HUDEP-2 (cell line): ENCODE measurements at regions not wholly inside any gene's neighbourhood (a gene's known extent, or its start where the extent isn't known, plus 50 kb on each side); places are given as distances from the start of the nearest gene placed in this dataset.

Source experiments
- DNase-seq, 76 experiments: peaks; one replicate each; lab custom pipeline; 2025; ENCODE audit not compliant: unreplicated experiment in 76 of 76; lab: John Stamatoyannopoulos, UW

DNA sequence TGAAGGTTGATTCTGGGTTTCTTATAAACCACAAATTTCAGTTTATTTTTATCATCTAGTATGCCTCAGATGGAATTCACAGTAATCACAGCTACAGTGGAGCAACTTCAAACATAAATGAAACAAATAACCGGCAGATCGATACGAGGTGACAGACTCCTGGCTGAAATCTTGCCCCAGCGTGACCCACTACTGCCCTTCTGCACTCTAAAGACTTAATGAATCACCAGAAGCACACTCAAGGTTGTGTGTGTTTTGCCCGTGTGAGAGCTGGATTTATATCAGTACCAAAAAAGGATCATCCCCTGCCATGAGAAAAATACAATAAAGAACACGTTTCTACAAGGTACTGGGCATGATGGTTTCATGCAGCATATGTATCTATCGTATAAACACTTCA lies 161.7 kb downstream of the KLF12 start:
- no peak for DNase-seq

DNA sequence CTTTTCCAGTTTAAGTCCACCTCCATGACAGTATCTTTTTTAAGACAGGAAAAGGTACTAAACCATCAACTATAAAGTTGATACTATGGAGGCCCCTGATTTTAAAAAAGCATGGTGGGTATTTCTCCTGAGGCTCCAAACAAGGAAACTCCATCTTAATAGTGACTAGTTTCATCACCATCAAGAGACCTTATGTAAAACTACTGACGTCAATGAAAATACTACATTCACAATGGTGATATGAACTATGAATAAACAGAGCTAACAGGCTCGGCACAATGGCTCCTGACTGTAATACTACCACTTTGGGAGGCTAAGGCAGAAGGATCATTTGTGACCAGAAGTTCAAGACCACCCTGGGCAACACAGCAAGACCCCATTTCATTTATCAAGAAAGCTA lies 162.7 kb downstream of the KLF12 start:
- no peak for DNase-seq

DNA sequence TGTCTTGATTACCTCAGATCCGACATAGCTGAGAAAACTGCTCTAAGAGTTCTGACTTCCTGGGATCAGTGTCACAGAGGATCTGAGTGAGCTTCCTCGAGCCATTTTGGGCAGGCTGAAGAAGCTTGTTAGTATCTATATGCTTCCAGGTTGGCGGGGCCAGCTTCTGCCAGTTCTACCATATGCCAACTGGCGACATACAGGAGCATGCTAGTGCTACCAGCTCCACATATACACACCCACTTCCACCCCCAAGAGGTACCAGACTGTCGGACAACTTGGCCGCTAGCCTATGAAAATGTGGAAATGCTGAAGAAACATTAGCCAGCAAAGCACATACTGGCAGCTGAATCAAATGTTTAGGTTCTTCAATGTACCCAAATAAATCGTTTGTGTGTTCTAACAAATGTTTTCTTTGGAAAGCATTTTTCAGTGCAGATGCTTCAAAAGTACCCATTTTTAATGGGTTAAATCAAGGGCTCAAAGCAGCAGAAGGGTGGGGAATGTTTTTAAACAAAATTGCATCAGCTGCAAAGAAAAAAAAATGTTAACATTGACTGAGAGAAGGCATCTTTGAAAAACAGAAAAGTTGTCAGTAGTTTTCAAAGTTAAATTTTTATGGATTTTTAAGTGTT lies 163.7 kb downstream of the KLF12 start:
- DNase-seq = no peak

DNA sequence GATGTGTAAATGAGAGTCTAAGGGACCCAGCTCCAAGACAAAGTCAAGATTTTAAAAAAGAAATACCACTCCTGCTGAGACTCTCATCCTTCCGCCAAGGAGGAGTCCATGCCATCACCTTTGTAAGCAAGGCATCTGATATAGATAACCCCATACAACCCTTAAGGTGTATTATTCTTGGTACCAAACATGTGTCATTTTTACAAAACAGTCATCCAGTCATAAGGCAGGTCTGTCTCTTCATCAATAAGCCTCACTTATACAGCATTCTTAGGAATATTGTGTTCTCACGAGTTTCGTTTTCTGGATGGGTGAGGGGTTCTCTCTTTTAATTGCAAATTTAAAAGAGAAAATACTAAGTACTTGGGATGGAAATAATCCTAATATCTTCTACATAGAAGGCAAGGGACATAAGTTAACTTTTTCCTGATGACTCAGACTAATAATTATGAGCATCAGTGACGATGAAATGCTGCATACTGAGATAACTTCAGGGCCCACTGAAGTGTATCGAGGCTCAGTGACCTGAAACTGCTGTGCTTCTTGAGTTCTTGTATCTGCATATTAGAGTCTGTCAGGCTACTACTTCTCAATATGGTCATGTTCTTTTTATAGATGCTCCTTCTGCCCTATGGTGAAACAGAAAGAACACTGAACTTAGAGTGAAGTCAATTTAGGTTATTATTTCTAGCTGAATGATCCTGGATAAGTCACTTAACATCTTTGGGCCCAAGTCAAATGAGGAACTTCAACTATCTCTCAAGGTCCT lies 166.6 kb downstream of the KLF12 start:
- no peak for DNase-seq

DNA sequence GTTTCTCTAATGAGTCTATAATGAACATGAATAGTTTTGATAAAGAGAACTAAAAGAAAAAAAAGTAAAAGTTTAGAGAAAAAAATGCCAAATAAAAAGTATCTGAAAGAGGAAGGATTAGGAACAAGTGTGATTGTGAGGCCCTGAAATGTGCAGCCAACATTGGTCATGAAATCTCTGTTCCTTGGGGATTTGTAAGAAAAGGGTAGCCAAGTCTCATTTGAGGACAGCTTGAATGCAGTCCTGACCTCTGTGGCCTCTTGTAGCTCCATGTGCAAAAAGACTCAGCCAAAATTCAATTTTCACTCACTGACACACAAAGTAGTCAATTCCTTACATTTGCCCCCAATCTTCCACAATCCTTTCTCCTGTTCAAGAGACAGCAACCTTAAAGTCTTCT lies 167.9 kb downstream of the KLF12 start:
- no peak for DNase-seq

DNA sequence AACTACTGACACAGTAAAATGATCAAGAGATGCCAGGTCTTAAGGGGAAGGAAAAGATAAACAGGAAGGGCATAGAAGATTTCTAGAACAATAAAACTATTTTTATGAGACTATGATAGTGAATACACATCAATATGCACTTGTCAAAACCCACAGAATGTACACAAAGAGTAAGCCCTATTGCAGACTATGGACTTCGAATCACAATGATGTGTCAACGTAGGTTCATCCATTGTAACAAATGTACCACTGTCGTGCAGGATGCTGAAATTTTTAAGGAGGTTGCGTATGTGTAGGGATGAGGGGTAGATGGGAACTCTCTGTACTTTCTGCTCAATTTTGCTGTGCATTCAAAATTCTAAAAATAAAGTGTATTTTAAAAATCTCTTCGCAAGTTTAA lies 171.9 kb downstream of the KLF12 start:
- no peak for DNase-seq

DNA sequence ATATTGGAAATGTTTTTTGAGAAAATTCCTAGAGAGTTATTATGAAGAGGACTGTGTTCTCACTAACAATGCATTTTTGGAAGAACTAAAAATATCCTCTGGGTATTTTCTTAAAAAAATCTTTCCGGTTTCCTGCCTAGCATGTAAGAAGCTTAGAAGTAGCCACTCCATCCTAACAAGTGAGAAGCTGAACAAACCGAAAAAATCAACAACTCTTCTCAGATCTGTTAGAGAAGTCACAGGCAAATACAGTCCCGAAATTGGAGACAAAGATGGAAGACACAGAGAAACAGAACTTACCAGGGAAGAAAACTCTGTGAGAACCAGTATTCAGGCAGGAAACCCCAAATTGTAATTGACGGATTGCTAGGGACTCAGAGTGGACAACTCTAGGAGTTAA lies 173.0 kb downstream of the KLF12 start:
- no peak for DNase-seq

DNA sequence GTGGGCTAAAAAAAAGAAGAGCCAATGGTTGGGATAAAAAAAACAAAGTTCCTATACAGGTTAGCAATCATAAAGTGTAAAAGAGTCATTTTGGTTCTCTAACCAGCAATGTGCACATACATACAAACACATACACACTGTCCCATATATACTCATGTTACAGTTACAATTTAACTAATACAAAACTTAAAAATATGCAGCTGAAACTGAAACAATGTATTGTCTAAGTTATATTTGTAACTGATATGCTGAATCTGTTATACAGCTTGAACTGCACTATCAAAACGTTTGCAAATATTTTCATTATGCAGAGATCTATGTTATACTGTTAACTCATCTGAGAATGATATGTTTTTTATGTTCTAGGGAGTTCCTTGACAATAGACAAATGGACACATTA lies 173.7 kb downstream of the KLF12 start:
- no peak for DNase-seq

DNA sequence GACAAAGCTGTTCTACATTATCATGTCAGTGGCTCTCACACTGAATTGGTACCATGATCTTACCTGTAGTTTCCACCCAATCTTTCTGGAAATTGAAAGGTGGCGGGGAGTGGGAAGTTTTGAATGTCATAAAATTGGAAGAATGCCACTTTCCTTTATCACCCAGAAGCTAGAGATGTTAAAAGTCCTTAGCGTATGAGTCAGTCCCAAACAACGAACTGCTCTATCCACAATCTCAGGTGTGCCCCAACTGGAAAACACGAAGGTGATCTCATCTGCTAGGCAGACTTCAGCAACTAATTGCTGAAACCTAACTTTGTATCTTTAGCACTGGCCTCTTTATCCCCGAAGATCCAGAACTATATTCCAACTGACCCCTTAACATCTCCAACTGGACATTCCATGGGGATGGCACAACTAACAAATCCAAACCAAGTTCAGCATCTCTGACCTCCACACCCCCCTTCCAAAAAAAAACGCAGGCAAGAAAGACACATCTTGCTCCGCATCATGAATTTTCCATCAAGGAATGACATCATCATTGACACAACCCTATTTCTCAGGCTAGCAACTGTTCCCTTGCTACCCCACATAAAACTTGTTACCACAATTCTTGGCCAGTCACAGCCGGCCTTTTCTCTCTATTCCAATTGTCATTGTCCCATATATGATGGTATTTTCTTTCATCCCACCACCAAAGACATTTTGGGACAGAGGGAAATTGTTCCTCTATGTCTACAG lies 175.4 kb downstream of the KLF12 start:
- DNase-seq = no peak

DNA sequence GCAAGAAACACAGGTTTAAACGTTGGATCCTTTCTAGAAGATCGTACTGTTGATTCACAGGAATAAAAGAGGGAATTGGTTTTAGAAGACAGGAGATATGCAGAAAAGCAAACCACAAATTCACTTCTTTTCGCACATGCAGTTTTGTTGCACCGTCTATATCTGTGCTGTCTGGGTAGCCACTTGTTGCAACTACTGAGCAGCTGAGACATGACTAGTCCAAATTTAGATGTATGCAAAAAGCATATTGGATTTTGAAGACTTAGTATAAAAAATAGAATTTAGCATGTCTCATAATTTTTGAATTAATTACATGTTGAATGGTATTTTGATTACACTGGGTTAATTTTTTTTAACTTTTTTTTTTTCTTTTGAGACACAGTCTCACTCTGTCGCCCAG lies 176.3 kb downstream of the KLF12 start:
- DNase-seq = no peak

DNA sequence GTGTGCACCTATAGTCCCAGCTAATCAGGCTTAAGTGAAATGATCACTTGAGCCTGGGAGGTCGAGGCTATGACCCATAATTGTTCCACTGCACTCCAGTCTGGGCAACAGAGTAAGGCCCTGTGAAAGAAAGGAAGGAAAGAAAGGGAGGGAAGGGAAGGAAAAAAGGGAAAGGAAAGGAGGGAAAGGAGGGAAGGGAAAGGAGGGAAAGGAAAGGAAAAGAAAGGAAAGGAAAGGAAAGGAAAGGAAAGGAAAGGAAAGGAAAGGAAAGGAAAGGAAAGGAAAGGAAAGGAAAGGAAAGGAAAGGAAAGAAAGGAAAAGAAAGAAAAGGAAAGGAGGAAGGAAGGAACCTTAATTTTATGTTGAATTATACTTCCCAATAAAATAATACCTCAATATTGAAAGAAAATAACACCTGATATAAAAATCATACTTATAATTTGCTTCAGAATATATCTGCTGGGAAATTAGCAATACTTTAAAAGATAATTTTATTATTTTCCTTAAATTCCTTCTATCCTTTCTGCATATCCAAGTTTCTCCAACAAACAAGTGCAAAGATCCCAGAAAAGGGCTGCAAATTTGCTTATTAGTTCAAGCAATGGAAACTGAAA lies 177.3 kb downstream of the KLF12 start:
- DNase-seq = no peak

DNA sequence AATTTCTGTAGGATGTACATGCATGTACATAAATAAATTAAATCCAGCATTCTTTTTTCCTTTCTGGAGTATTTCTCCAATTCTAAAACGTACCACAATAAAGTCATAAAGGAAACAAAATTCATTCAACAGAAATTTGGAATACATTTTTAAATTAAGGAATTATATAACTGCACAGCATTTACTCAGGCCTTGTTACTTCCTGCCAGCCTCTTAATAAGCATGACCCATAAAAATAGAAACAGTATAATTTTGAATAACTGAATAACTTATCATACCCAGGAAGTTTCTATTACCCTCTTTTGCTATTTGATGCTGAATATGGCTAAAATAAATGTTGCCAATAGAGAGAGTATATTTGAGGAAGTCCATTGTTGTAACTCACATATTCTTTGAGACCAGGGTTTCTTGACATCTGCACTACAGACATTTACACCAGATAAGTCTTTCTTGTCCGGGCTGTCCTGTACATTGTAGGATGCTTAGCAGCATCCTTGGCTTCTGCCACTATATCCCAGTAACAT lies 178.2 kb downstream of the KLF12 start:
- DNase-seq = no peak

DNA sequence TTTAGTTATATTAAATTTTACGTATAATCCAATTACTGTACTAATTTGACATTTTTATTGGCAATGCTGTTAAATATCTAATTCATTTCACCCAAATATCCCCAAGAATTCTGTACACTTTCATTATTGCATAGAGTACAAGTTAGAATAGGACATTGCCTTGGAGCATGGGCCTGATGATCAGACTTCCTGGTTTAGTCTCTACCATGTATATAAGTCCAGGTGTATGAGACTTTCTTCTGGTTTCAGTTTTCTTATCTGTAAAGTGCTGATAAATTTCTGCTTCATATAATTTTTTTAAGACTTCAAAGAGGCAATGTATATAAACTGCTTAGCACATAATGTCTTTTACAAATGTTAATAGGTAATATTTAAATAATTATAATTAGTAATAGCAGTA lies 179.4 kb downstream of the KLF12 start:
- no peak for DNase-seq

DNA sequence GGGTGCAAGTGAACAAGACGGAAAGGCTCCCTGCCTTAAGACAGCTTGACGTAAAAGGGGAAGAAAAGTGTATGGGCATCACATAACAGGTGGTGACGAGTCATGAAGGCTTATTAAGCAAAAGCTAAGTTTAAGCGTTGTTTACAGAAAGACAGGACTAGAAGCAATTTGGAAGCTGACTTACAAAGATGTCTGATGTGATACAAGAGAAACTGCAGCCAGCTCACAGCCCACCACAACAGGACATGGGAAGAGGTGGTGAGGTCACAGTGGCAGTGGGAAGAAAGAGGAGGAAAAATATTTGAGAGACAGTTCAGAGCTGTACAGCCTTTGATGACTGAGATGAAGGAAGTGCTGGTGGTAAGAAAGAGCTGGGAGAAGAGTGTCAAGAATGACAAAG lies 181.6 kb downstream of the KLF12 start:
- DNase-seq = no peak

DNA sequence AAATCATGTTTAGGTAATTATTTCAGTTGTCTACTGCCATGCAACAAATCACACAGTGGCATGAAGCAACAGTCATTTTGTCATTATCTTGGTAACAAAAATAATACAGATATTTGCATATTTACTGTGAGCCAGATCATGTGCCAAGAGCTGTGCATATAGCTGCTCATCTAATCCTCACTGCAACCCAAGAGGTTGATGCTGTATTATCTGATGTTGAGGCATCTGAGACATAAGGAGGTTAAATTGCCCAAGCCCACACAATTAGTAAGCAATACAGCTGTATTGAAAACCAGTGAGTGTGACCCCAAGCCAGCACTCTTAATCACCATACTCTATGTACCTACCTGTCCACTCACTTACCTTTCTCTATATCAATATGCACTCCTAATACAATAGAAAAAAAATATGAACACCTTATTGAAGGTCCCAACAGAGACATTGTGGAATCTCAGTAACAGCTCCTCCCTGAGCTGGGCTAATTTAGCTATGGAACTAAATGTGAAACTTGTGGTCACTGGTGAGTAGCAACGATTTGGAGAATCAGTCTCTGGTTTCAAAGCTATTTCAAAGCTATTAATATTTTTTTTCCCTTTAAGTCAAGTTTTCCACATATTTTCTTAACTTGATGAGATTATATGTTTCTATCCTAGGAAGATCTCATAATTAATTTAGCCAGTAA lies 185.2 kb downstream of the KLF12 start:
- DNase-seq = no peak

DNA sequence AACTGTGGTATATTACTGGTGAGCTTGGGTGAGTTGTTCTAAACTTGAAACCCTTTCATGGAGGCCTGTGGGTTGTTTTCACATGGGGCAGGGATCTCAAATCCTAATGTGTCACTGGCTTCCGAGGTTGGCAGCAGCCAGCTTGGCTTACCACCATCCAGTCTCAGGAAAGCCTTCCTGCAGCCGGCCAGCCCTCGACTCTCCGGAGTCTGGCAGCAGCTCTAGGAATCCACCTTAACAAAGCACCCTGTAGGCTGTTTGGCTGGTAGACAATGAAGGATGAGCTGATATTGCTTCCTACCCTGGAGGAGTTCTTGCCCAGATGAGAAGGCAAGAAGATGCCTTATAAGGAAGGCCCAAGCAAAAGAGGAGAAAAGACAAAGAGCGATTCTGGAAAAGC lies 188.3 kb downstream of the KLF12 start:
- no peak for DNase-seq

DNA sequence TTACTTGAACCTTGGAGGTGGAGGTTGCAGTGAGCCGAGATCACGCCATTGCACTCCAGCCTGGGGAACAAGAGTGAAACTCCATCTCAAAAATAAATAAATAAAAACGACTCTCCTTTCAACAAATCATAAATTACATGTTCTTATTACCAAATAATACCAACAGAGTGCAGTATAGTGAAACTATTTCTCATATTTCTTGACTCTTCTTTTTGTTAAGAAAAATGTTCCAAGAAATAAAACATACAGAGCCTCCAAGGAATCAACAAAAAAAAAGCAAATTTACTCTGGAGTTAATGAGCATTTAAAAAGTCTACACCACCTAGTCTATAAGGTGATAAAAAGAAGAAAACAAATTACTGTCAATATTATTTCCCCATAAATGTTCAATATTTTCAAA lies 188.8 kb downstream of the KLF12 start:
- no peak for DNase-seq

DNA sequence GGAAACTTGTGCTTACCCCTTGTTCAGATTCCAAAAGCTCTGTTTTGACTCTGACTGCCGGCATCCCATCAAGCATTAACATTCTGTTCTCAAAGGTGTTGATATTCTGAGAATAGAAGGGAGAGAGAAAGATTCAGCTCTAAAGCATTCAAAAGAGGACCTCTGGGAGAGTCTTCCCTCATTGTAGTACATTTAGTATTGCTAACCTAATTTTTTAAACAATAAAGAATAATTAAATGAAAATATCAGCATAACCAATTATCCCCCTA lies 190.3 kb downstream of the KLF12 start:
- no peak for DNase-seq

DNA sequence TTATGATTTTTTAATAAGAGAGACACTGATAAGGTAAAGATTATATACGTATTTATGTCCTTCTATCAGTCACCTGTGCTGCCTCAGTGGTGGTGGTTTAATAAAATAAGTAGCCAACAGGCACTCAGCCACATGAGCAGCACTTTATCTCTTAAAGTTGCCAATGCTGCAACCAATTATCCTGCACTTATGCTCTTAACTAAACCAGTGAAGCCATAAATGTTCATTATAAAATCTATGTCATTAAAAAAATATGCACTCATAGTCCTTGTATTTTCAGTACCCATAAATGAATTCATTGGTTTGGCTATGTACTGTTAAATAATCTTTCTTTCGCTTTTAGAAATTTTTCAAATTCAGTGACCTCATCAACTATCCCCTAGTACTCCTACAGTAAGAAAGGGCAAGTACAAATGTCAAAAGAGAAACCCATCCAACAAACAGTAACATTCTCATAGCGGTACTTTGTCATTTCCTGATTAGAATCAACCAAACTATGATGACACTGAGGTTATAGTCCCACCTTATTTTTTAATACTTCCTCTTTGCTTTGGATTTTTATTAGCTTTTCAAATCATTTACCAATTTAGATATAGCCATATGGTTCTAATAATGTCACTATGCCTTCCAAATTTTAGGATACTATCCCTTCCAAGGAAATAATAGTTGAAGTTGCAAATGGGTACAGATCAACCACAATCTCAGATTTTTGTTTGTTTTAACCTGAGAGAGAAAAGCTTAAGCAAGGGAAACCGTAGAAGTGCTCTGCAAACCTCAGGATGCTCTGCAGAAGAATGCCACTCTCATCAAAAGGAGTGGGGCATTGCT lies 190.9 kb downstream of the KLF12 start:
- no peak for DNase-seq

DNA sequence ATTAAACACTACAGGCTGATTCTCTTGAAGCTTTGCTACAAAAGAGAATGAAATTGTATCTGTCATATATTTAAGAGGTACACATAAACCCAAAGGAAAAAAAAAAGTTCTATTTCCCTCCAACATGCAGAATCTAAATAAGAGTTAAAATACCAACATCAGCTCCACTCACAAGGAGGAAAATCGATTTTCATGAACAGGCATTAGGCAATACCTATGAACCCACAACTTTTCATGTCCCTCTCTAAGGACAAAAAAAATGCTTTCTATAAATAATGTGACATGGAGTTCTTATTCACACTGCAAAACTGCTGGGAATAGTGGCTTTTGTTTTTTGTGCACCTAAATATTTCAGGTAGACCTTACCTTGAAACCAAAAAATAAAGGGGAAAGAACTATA lies 192.5 kb downstream of the KLF12 start:
- DNase-seq = no peak
